Neural cell (in vitro differentiated cells): ENCODE measurements at regions not wholly inside any gene's neighbourhood (a gene's known extent, or its start where the extent isn't known, plus 50 kb on each side); places are given as distances from the start of the nearest gene placed in this dataset.

Experiments
- H2AFZ ChIP-seq: fragments of 200-600, 300-800 bp; sonication (generic), shearing (Covaris generic); 2 replicates; pipeline ENCODE4 v1.6.0; 2014; ENCODE audit warnings: low read depth, mild to moderate bottlenecking, antibody characterized with exemption, low read length, moderate library complexity
- H3F3A ChIP-seq: fragments of 200-600 bp; shearing (Covaris generic); 2 replicates; pipeline ENCODE4 v1.6.1; 2016; ENCODE audit warnings: mild to moderate bottlenecking, moderate library complexity, mixed read lengths, antibody characterized with exemption, low read length; ENCODE audit not compliant: insufficient read depth, poor library complexity, severe bottlenecking
- H3K27ac ChIP-seq: fragments of 200-600, 300-800 bp; sonication (generic), shearing (Covaris generic); 2 replicates; pipeline ENCODE4 v1.5.1; 2014; ENCODE audit warnings: mild to moderate bottlenecking, low read length, moderate library complexity
- H3K27me3 ChIP-seq: fragments of 300-800, 200-600 bp; sonication (generic), shearing (Covaris generic); 2 replicates; pipeline ENCODE4 v1.6.0; 2014; ENCODE audit warnings: mild to moderate bottlenecking, low read depth, low read length, moderate library complexity; ENCODE audit not compliant: insufficient read depth
- H3K36me3 ChIP-seq: fragments of 300-800, 200-600 bp; sonication (generic), shearing (Covaris generic); 2 replicates; pipeline ENCODE4 v1.5.1; 2014; ENCODE audit warnings: mild to moderate bottlenecking, antibody characterized with exemption, low read length, moderate library complexity; ENCODE audit not compliant: insufficient read depth
- H3K4me2 ChIP-seq: fragments of 300-800, 200-600 bp; sonication (generic), shearing (Covaris generic); 2 replicates; pipeline ENCODE4 v1.6.0; 2014; ENCODE audit warnings: mild to moderate bottlenecking, low read length
- H3K4me3 ChIP-seq: fragments of 300-800, 200-600 bp; sonication (generic), shearing (Covaris generic); 2 replicates; pipeline ENCODE4 v1.5.1; 2014; ENCODE audit warnings: mild to moderate bottlenecking, low read length, moderate library complexity
- H3K79me2 ChIP-seq: fragments of 200-600 bp; shearing (Covaris generic); replicated peaks from 2 replicates; pipeline ENCODE4 v1.6.0; 2014; ENCODE audit warnings: mild to moderate bottlenecking, low read length, moderate library complexity; ENCODE audit not compliant: insufficient read depth
- H3K9ac ChIP-seq: fragments of 300-800, 200-600 bp; sonication (generic), shearing (Covaris generic); 2 replicates; pipeline ENCODE4 v1.6.1; 2016; ENCODE audit warnings: mild to moderate bottlenecking, low read length, mixed read lengths
- H3K9me2 ChIP-seq: fragments of 200-600 bp; shearing (Covaris generic); 2 replicates; pipeline ENCODE4 v1.6.1; 2016; ENCODE audit warnings: mild to moderate bottlenecking, low read length, mixed read lengths; ENCODE audit not compliant: insufficient read depth
- H3K9me3 ChIP-seq: fragments of 200-600, 300-800 bp; sonication (generic), shearing (Covaris generic); 2 replicates; pipeline ENCODE4 v1.6.1; 2016; ENCODE audit warnings: mild to moderate bottlenecking, mixed run types, low read length, moderate library complexity, mixed read lengths
- H4K20me1 ChIP-seq: fragments of 200-600 bp; shearing (Covaris generic); 2 replicates; pipeline ENCODE4 v1.6.1; 2016; ENCODE audit warnings: mild to moderate bottlenecking, mixed run types; ENCODE audit not compliant: insufficient read depth
- CTCF ChIP-seq: fragments of 450-650 bp; IDR thresholded peaks from 2 replicates; pipeline ENCODE4 v1.5.1; 2014; ENCODE audit warnings: antibody characterized with exemption, mild to moderate bottlenecking, moderate library complexity; ENCODE audit not compliant: poor library complexity, severe bottlenecking
- EP300 ChIP-seq: fragments of 450-650 bp; conservative IDR thresholded peaks from 2 replicates; pipeline ENCODE4 v1.6.1; 2014; ENCODE audit warnings: antibody characterized with exemption, mild to moderate bottlenecking, moderate library complexity; ENCODE audit not compliant: poor library complexity, severe bottlenecking
- EZH2 ChIP-seq: fragments of 200-600, 300-800 bp; shearing (Covaris generic), sonication (generic); IDR thresholded peaks from 2 replicates; pipeline ENCODE4 v1.6.1; 2014; ENCODE audit warnings: antibody characterized with exemption, low read length, borderline replicate concordance, mild to moderate bottlenecking; ENCODE audit not compliant: insufficient read depth, poor library complexity, severe bottlenecking
- MXI1 ChIP-seq: fragments of 450-650 bp; conservative IDR thresholded peaks from 2 replicates; pipeline ENCODE4 v1.6.1; 2014; ENCODE audit warnings: antibody characterized with exemption, mild to moderate bottlenecking; ENCODE audit not compliant: poor library complexity, severe bottlenecking
- POLR2AphosphoS5 ChIP-seq: IDR thresholded peaks from 2 replicates; pipeline ENCODE4 v1.6.1; 2012
- RAD21 ChIP-seq: fragments of 450-650 bp; conservative IDR thresholded peaks from 2 replicates; pipeline ENCODE4 v1.6.1; 2014; ENCODE audit warnings: antibody characterized with exemption, mild to moderate bottlenecking, moderate library complexity
- REST ChIP-seq: IDR thresholded peaks from 2 replicates; pipeline ENCODE4 v1.6.1; 2012; ENCODE audit warnings: borderline replicate concordance
- SMC3 ChIP-seq: fragments of 450-650 bp; conservative IDR thresholded peaks from 2 replicates; pipeline ENCODE4 v1.6.1; 2014; ENCODE audit warnings: antibody characterized with exemption, mild to moderate bottlenecking, moderate library complexity; ENCODE audit not compliant: poor library complexity
- TAF1 ChIP-seq: IDR thresholded peaks from 2 replicates; pipeline ENCODE4 v1.6.1; 2012; ENCODE audit warnings: low read depth

GRCh38 chr20:40431611-40432010 is 257.4 kb downstream of the MAFB start:
- no peak for TF ChIP-seq POLR2AphosphoS5
- TF ChIP-seq REST = no peak
- TF ChIP-seq TAF1 = no peak
- no peak for TF ChIP-seq RAD21
- TF ChIP-seq SMC3 = no peak
- no peak for TF ChIP-seq MXI1
- TF ChIP-seq EP300 = no peak
- no peak for TF ChIP-seq CTCF
- no peak for TF ChIP-seq EZH2
- Histone ChIP-seq H3K9ac (no peak overlapping the region), H3K4me2 (no peak overlapping the region), H3K4me3 (no peak overlapping the region), H3K36me3 (no peaks in the 10 kb centered on the region), H2AFZ (no peak overlapping the region), H3K27ac (no peak overlapping the region), H3F3A (no peaks in the 10 kb centered on the region), H3K9me2 (no peaks in the 10 kb centered on the region), H3K27me3 (no peaks in the 10 kb centered on the region), H4K20me1 (no peaks in the 10 kb centered on the region), H3K9me3 (no peaks in the 10 kb centered on the region), H3K79me2 (no peaks in the 10 kb centered on the region)

GRCh38 chr20:40431112-40431511 is 257.9 kb downstream of the MAFB start:
- H2AFZ ChIP-seq = no peak overlapping the region
- no peaks in the 10 kb centered on the region for H4K20me1 ChIP-seq
- no peaks in the 10 kb centered on the region for H3K27me3 ChIP-seq
- no peaks in the 10 kb centered on the region for H3F3A ChIP-seq
- H3K9ac ChIP-seq = no peak overlapping the region
- H3K4me3 ChIP-seq = no peak overlapping the region
- H3K27ac ChIP-seq = no peak overlapping the region
- no peak overlapping the region for H3K4me2 ChIP-seq
- TF ChIP-seq CTCF (no peak), REST (no peak), POLR2AphosphoS5 (no peak), EZH2 (no peak), SMC3 (no peak), TAF1 (no peak), MXI1 (no peak)
- H3K9me3 ChIP-seq = no peaks in the 10 kb centered on the region
- H3K36me3 ChIP-seq = no peaks in the 10 kb centered on the region
- no peaks in the 10 kb centered on the region for H3K9me2 ChIP-seq
- no peaks in the 10 kb centered on the region for H3K79me2 ChIP-seq
